Uterus (tissue), 3 donors: ENCODE measurements at regions not wholly inside any gene's neighbourhood (a gene's known extent, or its start where the extent isn't known, plus 50 kb on each side); places are given as distances from the start of the nearest gene placed in this dataset.

Experiments used
- DNase-seq, 2 donors: peaks; one replicate each; pipeline ENCODE4 v3.0.0-alpha.2; 2019 to 2020
- H3K27ac ChIP-seq, 2 donors: fragments of 200-600 bp; sonication (generic); 1 replicate in 1 of 2; 2 replicates in 1 of 2; pipeline ENCODE4 v1.5.1; 2016 to 2018
- H3K27me3 ChIP-seq, 2 donors: fragments of 200-600 bp; sonication (generic); one replicate each; pipeline ENCODE4 v1.5.1; 2018 to 2019; ENCODE audit warnings: control low read depth in 1 of 2
- H3K36me3 ChIP-seq, 2 donors: fragments of 200-600 bp; sonication (generic); one replicate each; pipeline ENCODE4 v1.5.1; 2019; ENCODE audit warnings: control low read depth in 1 of 2
- H3K4me1 ChIP-seq, 2 donors: fragments of 200-600 bp; sonication (generic); one replicate each; pipeline ENCODE4 v1.5.1; 2018 to 2019; ENCODE audit warnings: control low read depth in 1 of 2
- H3K4me3 ChIP-seq, 2 donors: fragments of 200-600 bp; sonication (generic); 1 replicate in 1 of 2; 2 replicates in 1 of 2; pipeline ENCODE4 v1.5.1; 2018 to 2019; ENCODE audit warnings: mild to moderate bottlenecking in 1 of 2
- H3K9me3 ChIP-seq, 2 donors: fragments of 200-600 bp; sonication (generic); one replicate each; pipeline ENCODE4 v1.5.1; 2019; ENCODE audit warnings: control low read depth in 1 of 2
- CTCF ChIP-seq, 4 experiments: fragments of 200-600 bp in 2 of 4; fragments of 450-650 bp in 2 of 4; sonication (generic) in 2 of 4; IDR thresholded peaks; one replicate each; pipeline ENCODE4 v1.5.1; 2016 to 2019; ENCODE audit warnings: antibody characterized with exemption in 4 of 4, mild to moderate bottlenecking in 2 of 4, moderate library complexity in 1 of 4
- POLR2A ChIP-seq, 2 donors: fragments of 450-650 bp; IDR thresholded peaks; one replicate each; pipeline ENCODE4 v1.6.1; 2016; ENCODE audit warnings: antibody characterized with exemption in 2 of 2, mild to moderate bottlenecking in 1 of 2, moderate library complexity in 1 of 2
- intact Hi-C: fragments of 100-400 bp; cut with DNase I; formaldehyde crosslinking; loops from one replicate; pipeline ENCODE4 v1.15.1; 2023; ENCODE audit warnings: low total_unique reads
- donor health status: DM: yes; HTN: yes; CAD: no.

DNA sequence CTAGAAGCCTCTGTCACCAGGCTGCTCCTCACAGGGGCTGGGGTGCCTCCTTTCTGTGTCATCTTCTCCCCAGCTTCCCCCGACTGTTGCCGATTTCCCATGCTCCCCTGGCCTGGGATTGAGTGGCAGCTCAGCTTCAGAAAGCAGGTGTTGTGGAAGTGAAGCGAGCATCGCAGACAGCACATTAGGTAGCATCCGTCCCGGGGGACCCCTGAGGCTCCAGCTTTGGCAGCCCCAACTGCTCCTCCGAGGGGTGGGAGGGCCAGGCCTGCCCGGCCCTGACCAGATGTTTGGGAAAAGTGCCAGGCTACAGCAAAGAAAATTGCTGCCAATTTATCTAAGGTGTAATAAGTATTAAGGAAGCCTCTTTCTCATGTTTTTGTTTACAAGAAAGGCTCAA is 1045.6 kb downstream of the BCL11B start:
- intact Hi-C loops = no loop called here
- no peak overlapping the region for H3K4me3 ChIP-seq
- TF ChIP-seq POLR2A (IDR thresholded peaks at IDR 0.05) (no peak), CTCF (IDR thresholded peaks at IDR 0.05) (no peak)
- no peaks in the 10 kb centered on the region for H3K9me3 ChIP-seq
- no peaks in the 10 kb centered on the region for H3K36me3 ChIP-seq
- no peaks in the 10 kb centered on the region for H3K4me1 ChIP-seq
- no peak for DNase-seq
- H3K27ac ChIP-seq = no peak overlapping the region
- H3K27me3 ChIP-seq = no peaks in the 10 kb centered on the region

GRCh38 chr14:98227000-98227726 is 1044.8 kb downstream of the BCL11B start:
- Histone ChIP-seq H3K9me3 (no peaks in the 10 kb centered on the region), H3K4me3 (no peak overlapping the region), H3K27ac (no peak overlapping the region), H3K36me3 (no peaks in the 10 kb centered on the region), H3K4me1 (no peaks in the 10 kb centered on the region), H3K27me3 (no peaks in the 10 kb centered on the region)
- TF ChIP-seq POLR2A (IDR thresholded peaks at IDR 0.05) = no peak
- no peak for TF ChIP-seq CTCF (IDR thresholded peaks at IDR 0.05)
- intact Hi-C loops = no loop called here
- DNase-seq = no peak

- TF ChIP-seq CTCF (IDR thresholded peaks at IDR 0.05) (no peak), POLR2A (IDR thresholded peaks at IDR 0.05) (no peak)
- H3K27me3 ChIP-seq = no peaks in the 10 kb centered on the region
- H3K4me1 ChIP-seq = no peaks in the 10 kb centered on the region
- no peak overlapping the region for H3K4me3 ChIP-seq
- no peak for DNase-seq
- no peaks in the 10 kb centered on the region for H3K36me3 ChIP-seq
- H3K9me3 ChIP-seq = no peaks in the 10 kb centered on the region
- H3K27ac ChIP-seq = no peak overlapping the region
- intact Hi-C loops = no loop called here
Measured at GRCh38 chr14:98227727-98228111, 1044.3 kb downstream of the BCL11B start.

- intact Hi-C loops = no loop called here
- no peak for DNase-seq
- Histone ChIP-seq H3K36me3 (no peaks in the 10 kb centered on the region), H3K9me3 (no peaks in the 10 kb centered on the region), H3K27ac (no peak overlapping the region), H3K4me1 (no peaks in the 10 kb centered on the region), H3K27me3 (no peaks in the 10 kb centered on the region), H3K4me3 (no peak overlapping the region)
- TF ChIP-seq POLR2A (IDR thresholded peaks at IDR 0.05) (no peak), CTCF (IDR thresholded peaks at IDR 0.05) (no peak)
Measured at GRCh38 chr14:98229656-98230366, 1042.2 kb downstream of the BCL11B start.

- Histone ChIP-seq H3K27me3 (no peaks in the 10 kb centered on the region), H3K4me3 (no peak overlapping the region)
Measured at GRCh38 chr14:98230411-98230810, 1041.6 kb downstream of the BCL11B start.

More at GRCh38 chr14:98230411-98230810, 1041.6 kb downstream of the BCL11B start:
- intact Hi-C loops = no loop called here
- Histone ChIP-seq H3K27ac (no peak overlapping the region), H3K36me3 (no peaks in the 10 kb centered on the region), H3K4me1 (no peaks in the 10 kb centered on the region), H3K9me3 (no peaks in the 10 kb centered on the region)
- TF ChIP-seq CTCF (IDR thresholded peaks at IDR 0.05) (no peak), POLR2A (IDR thresholded peaks at IDR 0.05) (no peak)
- no peak for DNase-seq
